SK-N-SH (cell line): ENCODE measurements at regions not wholly inside any gene's neighbourhood (a gene's known extent, or its start where the extent isn't known, plus 50 kb on each side); places are given as distances from the start of the nearest gene placed in this dataset.

Source experiments
- CTCF ChIP-seq: fragments of 200-600 bp; sonication (generic); IDR thresholded peaks from 2 replicates; pipeline ENCODE4 v1.6.1; 2017; ENCODE audit warnings: antibody characterized with exemption, mild to moderate bottlenecking, moderate library complexity
- ELF1 ChIP-seq: IDR thresholded peaks from 2 replicates; pipeline ENCODE4 v1.4.0; 2012
- REST ChIP-seq: IDR thresholded peaks from 2 replicates; pipeline ENCODE4 v1.6.1; 2012; ENCODE audit warnings: mild to moderate bottlenecking, low read depth, low read length, moderate library complexity

- TF ChIP-seq CTCF, result no peak
- no peak for TF ChIP-seq ELF1
- no peak for TF ChIP-seq REST
Observed at GRCh38 chr7:115449689-115450088, 527.8 kb downstream of the MDFIC start.
